Mucosa of rectum (tissue), 2 donors: ENCODE measurements at regions not wholly inside any gene's neighbourhood (a gene's known extent, or its start where the extent isn't known, plus 50 kb on each side); places are given as distances from the start of the nearest gene placed in this dataset.

Experiments
- H3K27ac ChIP-seq, 2 donors: one replicate each; pipeline ENCODE4 v1.7.0; 2013; ENCODE audit warnings: inconsistent platforms in 2 of 2, low read depth in 2 of 2, low read length in 2 of 2
- H3K27me3 ChIP-seq, 2 donors: one replicate each; pipeline ENCODE4 v1.7.0; 2013; ENCODE audit warnings: low read length in 2 of 2; ENCODE audit not compliant: control insufficient read depth in 2 of 2, insufficient read depth in 2 of 2
- H3K36me3 ChIP-seq, 2 donors: one replicate each; pipeline ENCODE4 v1.7.0; 2013; ENCODE audit warnings: low read length in 2 of 2; ENCODE audit not compliant: control insufficient read depth in 2 of 2, insufficient read depth in 2 of 2
- H3K4me1 ChIP-seq, 2 donors: one replicate each; pipeline ENCODE4 v1.7.0; 2013; ENCODE audit warnings: low read length in 2 of 2, mild to moderate bottlenecking in 1 of 2; ENCODE audit not compliant: control insufficient read depth in 2 of 2, insufficient read depth in 2 of 2
- H3K4me3 ChIP-seq, 2 donors: one replicate each; pipeline ENCODE4 v1.7.0; 2013; ENCODE audit warnings: low read length in 2 of 2
- H3K9ac ChIP-seq, 2 donors: one replicate each; pipeline ENCODE4 v1.7.0; 2013; ENCODE audit warnings: low read length in 2 of 2, low read depth in 1 of 2, mild to moderate bottlenecking in 1 of 2
- H3K9me3 ChIP-seq, 2 donors: one replicate each; pipeline ENCODE4 v1.7.0; 2013; ENCODE audit warnings: low read length in 2 of 2; ENCODE audit not compliant: control insufficient read depth in 2 of 2
- donor health status: healthy.
- donor health status: Normal muscosa, but diverticular disease.

DNA sequence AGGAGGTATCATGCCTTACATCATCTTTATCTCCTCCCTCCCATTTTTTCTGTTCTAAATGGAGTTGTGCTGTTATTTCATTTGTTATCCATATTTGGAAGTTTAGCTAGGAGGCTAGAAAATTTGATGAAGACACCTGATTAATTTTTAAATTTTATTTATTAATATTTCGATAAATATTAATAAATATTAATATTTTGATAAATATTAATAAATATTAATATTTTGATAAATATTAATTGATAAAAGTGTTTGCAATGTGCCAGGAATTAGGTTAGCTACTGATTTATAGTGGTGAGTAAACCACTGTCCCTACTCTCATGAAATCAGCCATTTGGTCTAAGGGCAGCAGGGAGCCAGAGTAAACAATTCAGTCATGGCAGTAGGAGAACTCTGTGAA, 161.4 kb downstream of the GNAT3 start:
- Histone ChIP-seq H3K27ac (no peak overlapping the region), H3K9me3 (no peaks in the 10 kb centered on the region), H3K4me3 (no peak overlapping the region), H3K4me1 (no peaks in the 10 kb centered on the region), H3K9ac (no peak overlapping the region), H3K27me3 (no peaks in the 10 kb centered on the region), H3K36me3 (no peaks in the 10 kb centered on the region)

DNA sequence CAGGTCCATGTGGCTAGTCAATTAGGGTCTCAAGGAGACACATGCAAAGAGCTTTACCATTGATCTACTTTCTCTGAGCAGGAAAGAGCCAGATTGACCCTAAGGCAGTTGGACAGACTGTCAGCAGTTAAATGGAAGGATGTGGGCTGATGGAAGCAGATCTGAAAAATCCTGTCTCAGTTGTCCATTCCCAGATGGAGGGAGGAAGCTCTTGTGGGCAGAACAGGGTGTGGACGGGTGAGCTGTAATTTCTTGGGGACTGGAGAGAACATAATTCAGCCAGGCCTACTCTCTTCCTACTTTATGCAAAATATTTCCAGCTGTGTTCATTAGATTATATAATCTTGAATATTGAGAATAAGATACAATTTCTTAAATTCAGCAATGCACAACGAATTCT, 163.6 kb downstream of the GNAT3 start:
- Histone ChIP-seq H3K9me3 (no peaks in the 10 kb centered on the region), H3K27me3 (no peaks in the 10 kb centered on the region), H3K9ac (no peak overlapping the region), H3K36me3 (no peaks in the 10 kb centered on the region), H3K4me3 (no peak overlapping the region), H3K27ac (no peak overlapping the region), H3K4me1 (no peaks in the 10 kb centered on the region)

DNA sequence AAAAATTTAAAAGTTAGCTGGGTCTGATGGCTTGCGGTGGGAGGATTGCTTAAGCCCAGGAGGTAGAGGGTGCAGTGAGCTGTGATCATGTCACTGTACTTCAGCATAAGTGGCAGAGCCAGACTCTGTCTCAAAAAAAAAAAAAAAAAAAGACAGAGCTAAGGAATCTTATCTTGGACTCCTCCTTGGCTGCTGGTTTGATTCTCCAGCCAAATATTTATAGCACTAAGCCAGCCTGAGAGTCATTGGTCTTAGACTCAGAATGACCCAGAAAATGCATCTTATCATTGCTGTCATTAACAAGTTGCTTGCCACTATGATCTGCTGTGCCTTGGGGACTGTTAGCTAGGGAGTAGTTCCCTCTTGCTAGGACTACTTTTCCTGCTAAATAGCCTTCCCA, 164.7 kb downstream of the GNAT3 start:
- Histone ChIP-seq H3K4me3 (no peak overlapping the region), H3K4me1 (no peaks in the 10 kb centered on the region), H3K36me3 (no peaks in the 10 kb centered on the region), H3K27ac (no peak overlapping the region), H3K27me3 (no peaks in the 10 kb centered on the region), H3K9me3 (no peaks in the 10 kb centered on the region), H3K9ac (no peak overlapping the region)

DNA sequence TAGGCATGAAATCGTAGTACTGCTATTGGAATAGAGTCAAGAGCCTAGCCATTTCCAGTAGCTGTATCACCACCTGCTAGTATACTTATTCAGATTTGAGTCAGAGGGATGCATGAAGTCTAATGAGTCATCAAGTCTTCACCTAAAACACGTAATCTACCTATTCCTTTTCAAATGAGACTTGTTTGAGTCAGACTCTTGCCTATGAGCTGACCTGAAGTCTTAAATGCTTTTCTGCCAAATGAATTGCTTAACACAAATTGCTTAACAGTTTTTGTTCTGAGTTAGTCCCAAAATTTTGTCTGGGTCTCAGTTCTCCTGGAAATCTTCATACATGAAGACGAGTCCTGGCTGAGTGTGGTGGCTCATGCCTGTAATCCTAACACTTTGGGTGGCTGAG, 165.2 kb downstream of the GNAT3 start:
- no peaks in the 10 kb centered on the region for H3K4me1 ChIP-seq
- H3K27ac ChIP-seq: no peak overlapping the region
- H3K36me3 ChIP-seq: no peaks in the 10 kb centered on the region
- no peaks in the 10 kb centered on the region for H3K9me3 ChIP-seq
- H3K9ac ChIP-seq: no peak overlapping the region
- no peaks in the 10 kb centered on the region for H3K27me3 ChIP-seq
- H3K4me3 ChIP-seq: no peak overlapping the region

DNA sequence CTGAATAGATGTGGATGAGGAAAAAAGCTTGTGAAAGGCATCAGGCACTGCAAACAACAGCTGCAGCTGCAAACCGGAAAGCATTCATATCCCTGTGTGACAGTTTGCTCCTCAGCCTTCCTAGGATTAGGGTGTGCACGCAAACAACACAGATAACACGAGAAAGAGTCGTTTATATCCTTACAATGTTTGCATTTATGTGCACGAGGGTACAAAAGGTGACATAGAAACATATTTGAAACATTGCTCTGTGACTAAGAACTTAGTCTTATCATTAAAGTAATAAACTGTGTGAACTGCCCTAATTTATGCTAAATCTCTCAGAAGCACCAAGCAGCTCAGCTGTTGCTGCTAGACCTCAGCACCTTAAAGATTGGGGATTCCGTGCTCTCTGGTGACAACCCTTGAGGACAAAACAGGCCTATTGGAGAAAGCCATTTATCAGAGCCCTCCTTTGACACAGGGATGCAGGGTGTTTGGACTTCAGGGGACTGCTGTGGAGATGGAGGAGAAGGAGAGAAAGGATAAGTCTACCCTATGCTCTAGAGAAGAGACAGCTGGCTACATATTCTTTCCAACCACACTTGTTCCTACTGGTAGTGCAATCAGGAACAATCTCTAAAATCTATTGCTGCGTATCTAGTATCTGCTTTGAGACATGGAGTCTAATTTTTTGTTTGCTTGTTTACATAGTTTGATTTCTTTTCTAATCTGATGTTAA, 176.2 kb downstream of the GNAT3 start:
- Histone ChIP-seq H3K9ac (peak overlapping the region in 1 of 2 donors; percentile 30), H3K36me3 (no peaks in the 10 kb centered on the region), H3K4me3 (no peak overlapping the region), H3K4me1 (peaks cover 5 to 6% of the 10 kb centered on the region in 2 donors), H3K9me3 (no peaks in the 10 kb centered on the region), H3K27ac (peak overlapping the region; percentile 3 to 74), H3K27me3 (no peaks in the 10 kb centered on the region)

DNA sequence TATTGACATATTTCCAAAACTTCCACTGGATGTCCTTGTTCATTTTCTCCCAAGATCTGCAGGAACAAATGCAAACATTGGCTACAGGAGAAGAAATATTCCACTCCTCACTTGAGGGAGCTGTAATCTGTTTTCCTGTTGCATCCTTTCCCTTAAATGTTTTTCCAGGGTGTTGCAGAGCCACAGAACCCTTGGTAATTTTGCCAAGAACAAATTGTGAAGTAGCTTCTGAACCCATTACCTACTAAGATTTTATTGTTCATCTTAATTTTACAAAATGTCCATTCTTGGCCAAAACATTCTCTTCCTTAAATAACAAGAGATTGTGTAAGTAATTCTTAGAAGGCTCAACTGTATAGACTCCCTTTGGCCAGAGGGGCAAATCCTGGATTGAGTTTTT, 177.0 kb downstream of the GNAT3 start:
- Histone ChIP-seq H3K27me3 (no peaks in the 10 kb centered on the region), H3K9me3 (no peaks in the 10 kb centered on the region), H3K4me3 (no peak overlapping the region), H3K4me1 (peaks cover 5 to 6% of the 10 kb centered on the region in 2 donors), H3K9ac (no peak overlapping the region), H3K36me3 (no peaks in the 10 kb centered on the region), H3K27ac (peak overlapping the region in 1 of 2 donors; percentile 7)

DNA sequence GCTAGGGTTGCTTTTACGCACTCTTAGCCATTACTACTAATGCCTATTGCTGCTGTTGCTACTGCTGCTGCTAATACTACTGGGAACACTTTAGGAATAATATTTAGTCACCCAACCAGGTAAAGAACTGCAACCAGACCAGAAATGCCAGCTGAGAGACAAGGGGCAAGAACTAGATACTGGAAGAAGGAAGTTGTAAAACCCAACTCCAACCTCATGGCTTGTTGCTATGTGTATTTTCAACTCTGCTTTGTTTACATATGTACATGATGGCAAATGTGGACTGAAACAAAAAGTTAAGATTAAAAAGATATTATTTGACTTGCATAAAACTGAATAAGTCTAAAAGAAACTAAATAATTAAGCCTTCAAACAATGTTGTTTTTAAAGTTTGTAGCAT, 177.7 kb downstream of the GNAT3 start:
- Histone ChIP-seq H3K27me3 (no peaks in the 10 kb centered on the region), H3K9ac (no peak overlapping the region), H3K9me3 (no peaks in the 10 kb centered on the region), H3K4me3 (no peak overlapping the region), H3K36me3 (no peaks in the 10 kb centered on the region), H3K27ac (no peak overlapping the region), H3K4me1 (peaks cover 5 to 6% of the 10 kb centered on the region in 2 donors)

DNA sequence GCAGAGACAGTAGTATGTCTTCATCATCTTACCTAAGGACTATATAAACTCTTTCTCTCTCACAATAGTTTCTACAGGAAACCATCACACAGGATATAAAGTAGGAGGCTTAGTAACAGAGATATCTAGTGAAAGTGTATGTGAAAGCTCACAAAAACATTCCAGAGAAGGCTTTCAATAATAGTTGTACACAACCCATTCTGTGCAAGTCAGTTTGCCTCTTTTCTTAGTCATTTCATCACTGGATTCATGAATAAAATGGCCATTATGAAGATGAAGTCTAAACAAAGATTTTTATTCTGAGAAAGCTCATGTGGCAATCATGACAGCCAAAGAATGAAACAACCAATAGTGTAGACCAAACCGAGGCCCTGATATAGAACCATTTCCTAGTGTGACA, 178.8 kb downstream of the GNAT3 start:
- H3K36me3 ChIP-seq: no peaks in the 10 kb centered on the region
- H3K9ac ChIP-seq: no peak overlapping the region
- H3K4me3 ChIP-seq: no peak overlapping the region
- peaks cover 5 to 6% of the 10 kb centered on the region in 2 donors for H3K4me1 ChIP-seq
- H3K9me3 ChIP-seq: no peaks in the 10 kb centered on the region
- H3K27ac ChIP-seq: no peak overlapping the region
- no peaks in the 10 kb centered on the region for H3K27me3 ChIP-seq

DNA sequence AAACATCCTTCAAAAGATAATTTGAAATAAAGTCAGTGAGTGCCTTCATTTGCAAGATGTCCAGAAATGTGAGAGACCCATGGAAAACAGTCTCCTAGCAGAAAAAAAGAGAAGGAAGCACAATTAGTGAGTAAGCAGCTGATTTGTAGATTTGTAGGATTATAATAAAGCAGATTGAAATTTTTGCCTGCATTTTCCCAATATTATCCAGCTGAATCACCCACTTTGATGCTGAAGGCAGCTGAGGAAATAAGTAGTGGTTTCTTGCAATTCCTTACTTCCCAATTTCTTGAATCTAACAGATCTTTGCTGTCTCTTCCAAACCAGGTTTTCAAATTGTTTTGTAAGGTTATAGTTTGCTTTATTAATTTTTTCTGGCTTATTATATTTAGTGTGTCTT, 181.4 kb downstream of the GNAT3 start:
- Histone ChIP-seq H3K27me3 (no peaks in the 10 kb centered on the region), H3K9me3 (no peaks in the 10 kb centered on the region), H3K4me3 (no peak overlapping the region), H3K27ac (no peak overlapping the region), H3K9ac (no peak overlapping the region), H3K4me1 (peaks cover under 1 to 5% of the 10 kb centered on the region in 2 donors), H3K36me3 (no peaks in the 10 kb centered on the region)

DNA sequence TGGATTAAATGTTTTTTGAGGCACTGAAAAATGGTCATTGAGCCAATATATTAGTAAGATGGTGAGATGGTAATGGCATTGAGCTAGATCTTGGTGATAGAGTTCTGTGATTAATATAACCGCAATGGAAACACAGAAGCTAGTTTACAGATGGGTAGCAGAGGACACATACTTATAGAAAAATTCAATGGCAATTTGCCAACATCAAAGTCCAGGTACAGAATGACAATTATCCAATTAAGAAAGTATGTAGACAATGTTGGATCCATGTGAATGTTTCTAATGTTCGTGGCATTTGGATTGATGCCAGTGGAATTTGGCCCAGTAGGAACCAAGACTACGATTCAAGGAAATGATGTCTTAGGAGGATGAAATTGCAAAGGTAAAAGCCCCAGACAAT, 187.8 kb downstream of the GNAT3 start:
- H3K36me3 ChIP-seq: no peaks in the 10 kb centered on the region
- no peak overlapping the region for H3K27ac ChIP-seq
- H3K4me3 ChIP-seq: no peak overlapping the region
- no peak overlapping the region for H3K9ac ChIP-seq
- H3K27me3 ChIP-seq: no peaks in the 10 kb centered on the region
- no peaks in the 10 kb centered on the region for H3K9me3 ChIP-seq
- no peaks in the 10 kb centered on the region for H3K4me1 ChIP-seq

DNA sequence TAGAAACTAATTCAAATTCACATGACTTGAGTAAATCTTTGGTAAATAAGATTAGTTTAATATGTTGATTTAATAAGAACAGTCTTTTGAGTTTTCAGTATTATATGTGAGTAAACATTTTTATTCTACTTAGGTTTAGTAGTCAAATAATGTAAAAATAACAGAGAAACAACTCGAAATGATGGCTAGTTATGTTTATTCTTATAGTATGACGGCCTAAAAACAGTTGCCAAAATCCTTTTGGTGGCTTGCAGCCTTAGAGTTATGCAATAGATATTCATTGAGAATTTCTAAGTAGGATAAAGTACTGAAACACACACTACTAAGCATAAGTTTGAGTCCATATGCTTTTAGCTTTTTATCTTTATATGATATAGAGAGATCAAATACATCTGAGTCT, 184.8 kb downstream of the GNAI1 start:
- Histone ChIP-seq H3K4me1 (no peaks in the 10 kb centered on the region), H3K9me3 (no peaks in the 10 kb centered on the region)

More for the DNA sequence above, 184.8 kb downstream of the GNAI1 start:
- H3K27me3 ChIP-seq: no peaks in the 10 kb centered on the region
- no peaks in the 10 kb centered on the region for H3K36me3 ChIP-seq
- H3K4me3 ChIP-seq: no peak overlapping the region
- H3K27ac ChIP-seq: no peak overlapping the region
- H3K9ac ChIP-seq: no peak overlapping the region
